ENCODE measurements at regions not wholly inside any gene's neighbourhood (a gene's known extent, or its start where the extent isn't known, plus 50 kb on each side); places are given as distances from the start of the nearest gene placed in this dataset.

DNA sequence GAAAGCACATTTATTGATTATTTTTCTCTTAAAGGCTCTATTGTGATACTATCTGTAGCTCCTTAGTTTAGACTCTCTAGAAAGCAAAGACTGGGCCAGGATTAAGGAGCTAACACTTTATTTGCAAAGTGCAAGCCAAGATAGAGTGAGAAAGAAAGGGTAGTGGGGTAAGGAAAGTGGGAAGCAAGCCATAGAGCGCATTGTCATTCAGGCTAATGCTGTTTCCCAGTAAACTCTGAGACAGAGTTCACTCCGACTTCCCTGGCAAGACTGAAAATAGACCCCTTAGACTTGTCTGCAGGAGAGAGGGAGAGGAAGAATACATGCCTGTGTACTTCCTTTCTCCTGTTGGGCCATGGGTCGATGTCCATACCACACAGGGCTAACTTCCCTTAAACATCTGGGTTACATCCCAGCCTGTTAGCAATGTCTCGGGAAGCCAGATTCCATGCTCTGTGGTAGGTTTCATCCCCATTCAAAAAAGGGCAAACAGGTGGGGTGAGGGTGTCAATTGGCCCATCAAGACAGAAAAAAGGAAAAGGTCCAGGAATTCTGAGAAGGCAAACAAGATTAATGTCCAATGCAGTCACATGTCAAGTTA, 875.8 kb upstream of the CELF2 start:
- DNase-seq: no peak
- intact Hi-C loops (cut with DNase I): no loop called here

DNA sequence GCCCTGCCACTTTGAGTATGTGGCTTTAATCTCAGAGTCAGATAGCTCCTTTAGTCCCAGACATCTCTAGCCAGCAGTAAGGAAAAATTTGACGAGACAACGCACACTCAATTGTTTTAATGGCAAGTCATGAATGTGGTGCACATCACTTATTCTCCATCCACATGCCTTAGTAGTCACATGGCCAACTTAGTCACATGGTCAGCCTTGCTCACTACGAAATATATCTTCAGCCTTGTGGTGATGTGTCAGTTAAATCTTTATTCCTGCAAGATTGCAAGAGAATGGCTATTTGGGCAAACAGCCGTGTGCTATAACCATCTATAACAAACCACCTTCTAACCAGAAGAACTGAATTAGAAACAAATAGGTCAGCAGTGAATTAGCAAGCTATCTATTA, 871.1 kb upstream of the CELF2 start:
- DNase-seq: no peak
- intact Hi-C loops (cut with DNase I): no loop called here

DNA sequence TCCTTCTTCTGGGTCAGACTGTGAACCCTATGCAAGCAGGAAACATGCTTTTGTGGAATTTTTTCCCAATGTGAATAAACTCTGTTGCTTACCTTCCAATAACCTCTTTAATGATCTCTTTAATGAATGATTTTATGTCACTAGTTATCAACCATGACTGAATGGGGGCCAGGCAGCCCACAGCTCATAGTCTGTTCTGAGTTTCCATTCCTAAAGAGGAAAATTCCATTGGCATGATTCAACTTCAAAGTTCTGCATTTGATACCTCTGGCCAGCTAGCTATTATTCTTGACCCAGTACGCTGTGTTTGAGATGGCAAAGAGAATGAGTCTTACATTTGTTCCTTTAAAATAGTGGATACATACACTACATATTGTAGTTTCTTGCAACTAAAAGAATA, 867.8 kb upstream of the CELF2 start:
- DNase-seq: no peak
- intact Hi-C loops (cut with DNase I): no loop called here

DNA sequence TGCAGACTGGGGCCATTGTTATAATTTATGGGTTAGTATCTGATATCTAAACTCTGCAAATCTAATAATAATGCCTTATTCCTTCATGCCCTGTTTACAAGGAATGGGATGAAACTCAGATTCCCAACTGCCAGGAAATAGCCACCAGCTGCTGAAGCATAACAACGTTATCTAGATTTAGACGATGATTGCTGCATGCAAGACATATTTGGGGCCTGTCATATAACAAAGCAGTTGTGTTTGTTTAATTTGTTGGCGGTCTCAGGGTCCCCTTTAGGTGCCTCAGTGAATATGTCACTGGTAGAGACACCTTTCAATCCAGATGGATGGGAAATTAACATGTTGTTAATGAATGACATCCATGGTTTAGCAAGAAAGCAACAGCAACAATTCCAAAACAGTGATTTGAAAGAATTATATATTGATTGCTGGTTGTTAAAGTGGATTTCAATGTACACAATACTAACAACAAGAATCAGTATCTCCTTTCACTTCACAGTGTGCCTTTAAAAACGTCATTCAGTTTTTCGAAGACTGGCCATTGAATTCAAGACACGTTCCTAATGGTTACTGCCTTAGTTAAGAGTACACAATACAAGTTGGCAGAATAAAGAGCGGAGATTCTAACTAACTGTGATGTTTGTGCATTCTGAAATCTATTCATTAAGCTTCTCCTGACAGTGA, 860.6 kb upstream of the CELF2 start:
- intact Hi-C loops (cut with DNase I): no loop called here
- no peak for DNase-seq

DNA sequence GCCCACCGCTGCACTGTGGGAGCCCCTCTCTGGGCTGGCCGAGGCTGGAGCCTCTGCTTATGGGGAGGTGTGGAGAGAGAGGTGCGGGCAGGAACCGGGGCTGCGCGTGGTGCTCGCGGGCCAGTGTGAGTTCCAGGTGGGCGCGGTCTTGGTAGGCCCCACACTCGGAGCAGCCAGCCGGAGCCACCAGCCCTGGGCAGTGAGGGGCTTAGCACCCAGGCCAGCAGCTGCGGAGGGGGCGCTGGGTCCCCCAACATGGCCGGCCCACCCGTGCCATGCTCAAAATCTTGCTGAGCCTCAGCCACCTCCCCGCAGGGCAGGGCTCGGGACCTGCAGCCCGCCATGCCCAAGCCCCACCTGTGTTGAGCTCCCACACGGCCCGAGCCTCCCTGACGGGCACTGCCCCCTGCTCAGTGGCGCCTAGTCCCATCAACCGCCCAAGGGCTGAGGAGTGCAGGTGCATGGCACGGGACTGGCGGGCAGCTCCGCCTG, 856.8 kb upstream of the CELF2 start:
- intact Hi-C loops (cut with DNase I): no loop called here
- DNase-seq: peak in 4 of 10 donors; percentile 26 to 75 (median 62)

DNA sequence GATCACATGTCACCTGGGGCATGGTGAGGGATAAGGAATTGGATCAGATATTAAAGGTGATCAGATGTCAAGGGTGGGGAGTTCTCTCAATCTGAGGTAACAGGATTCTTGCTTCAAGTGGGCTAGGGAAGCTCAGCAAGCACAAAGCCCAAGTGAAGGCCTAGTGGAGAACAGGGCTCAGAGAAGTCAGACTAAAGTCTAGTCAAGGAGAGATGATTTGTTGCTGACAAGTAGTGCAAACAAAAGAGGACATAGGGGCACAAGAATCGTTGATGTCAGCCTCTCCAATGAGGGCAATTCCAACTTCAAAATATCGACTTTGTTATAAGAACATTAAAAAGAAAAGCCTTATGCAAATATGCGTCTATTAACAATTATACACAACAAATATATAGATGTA, 852.8 kb upstream of the CELF2 start:
- intact Hi-C loops (cut with DNase I): no loop called here
- DNase-seq: no peak

DNA sequence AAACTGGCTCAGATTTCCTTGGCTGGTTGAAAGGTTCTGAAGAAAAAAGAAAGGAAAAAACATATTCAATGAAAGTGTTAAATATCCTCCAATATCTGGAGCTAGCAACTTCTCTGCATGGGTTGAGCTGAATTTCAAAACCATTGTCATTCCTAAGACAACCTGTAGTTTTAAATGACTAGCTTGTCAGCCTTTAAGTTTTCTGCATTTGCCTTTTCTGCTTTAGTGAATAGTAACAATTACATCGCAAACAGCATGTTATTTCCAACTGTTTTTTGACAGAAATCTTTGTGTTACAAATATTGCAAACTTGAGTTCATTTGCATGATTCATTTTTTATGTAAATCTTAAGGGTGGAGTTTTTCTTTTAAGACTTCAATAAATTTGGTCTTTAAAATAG, 852.3 kb upstream of the CELF2 start:
- intact Hi-C loops (cut with DNase I): no loop called here

DNA sequence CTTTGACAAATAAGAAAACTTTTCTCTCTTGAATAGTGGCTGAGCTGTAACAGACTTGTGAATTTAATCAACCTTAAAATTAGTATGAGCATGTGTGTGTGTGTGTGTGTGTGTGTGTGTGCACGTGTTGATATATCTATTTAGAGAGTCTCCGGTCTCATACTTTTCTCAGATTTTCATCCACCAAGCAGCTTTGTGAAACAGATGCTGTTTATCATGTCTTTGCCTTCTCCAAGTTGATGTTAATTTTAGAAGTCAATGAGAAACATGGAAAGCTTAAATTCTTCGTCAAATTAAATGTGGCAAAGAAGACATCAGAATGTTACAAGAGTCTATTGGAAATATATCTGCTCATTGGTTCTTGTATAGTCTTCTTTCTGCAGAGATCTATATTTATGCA, 839.2 kb upstream of the CELF2 start:
- intact Hi-C loops (cut with DNase I): no loop called here
- DNase-seq: no peak

More for the DNA sequence above, 852.3 kb upstream of the CELF2 start:
- no peak for DNase-seq

DNA sequence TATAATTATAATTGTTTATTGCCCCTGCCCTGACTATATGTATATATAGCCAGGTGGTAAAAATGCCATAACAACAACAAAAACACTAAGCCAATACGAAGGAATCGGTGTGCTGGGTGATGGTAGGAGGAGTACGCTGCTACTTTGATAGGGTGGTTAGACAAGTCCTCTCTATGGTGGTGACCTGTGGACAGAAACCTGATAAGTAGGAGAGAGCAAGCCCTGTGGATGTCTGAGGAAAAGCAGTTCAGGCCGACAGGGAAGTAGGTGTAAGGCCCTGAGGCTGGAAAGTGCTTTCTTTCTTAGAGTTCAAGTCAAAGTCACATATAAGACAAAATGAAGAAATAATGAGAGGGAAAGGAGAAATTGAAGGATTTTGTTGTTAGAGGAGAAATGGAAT, 823.8 kb upstream of the CELF2 start:
- DNase-seq: no peak
- intact Hi-C loops (cut with DNase I): no loop called here

DNA sequence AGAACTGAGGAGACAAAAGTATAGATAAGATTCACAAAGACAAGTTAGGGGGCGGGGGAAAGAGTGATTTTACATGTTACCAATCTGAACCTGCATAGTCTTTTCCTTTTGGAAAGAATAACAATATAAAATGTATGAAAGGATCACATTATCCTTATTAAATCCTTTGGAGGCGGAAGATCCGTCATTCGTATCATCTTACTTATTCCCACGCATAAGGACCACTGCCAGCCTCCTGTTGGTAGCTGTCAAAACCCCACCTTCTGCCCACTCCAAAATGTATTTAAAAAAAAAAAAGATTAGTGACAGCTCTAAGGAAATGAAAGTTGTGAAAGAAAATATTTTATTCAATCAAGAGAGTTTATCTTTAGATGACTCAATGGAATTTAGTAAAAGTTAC, 821.0 kb upstream of the CELF2 start:
- no peak for DNase-seq
- intact Hi-C loops (cut with DNase I): no loop called here

DNA sequence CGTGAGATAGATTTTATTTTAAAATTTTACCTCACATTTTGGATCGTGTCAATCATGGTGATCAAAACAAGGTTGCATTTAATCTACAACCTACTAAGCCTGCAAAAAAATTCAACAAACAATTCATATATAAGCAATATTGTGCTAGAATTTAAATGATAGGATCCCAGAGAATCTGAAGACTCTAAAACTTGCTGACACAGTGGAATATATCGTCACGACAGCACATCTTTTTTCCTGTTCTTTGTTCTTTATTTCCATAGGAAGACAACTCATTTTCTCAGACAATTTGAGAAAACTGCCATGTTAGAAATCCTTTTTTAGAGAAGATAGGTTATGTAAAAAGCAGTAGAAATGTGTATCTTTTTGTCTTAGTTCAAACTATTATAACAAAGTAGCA, 820.2 kb upstream of the CELF2 start:
- DNase-seq: no peak
- intact Hi-C loops (cut with DNase I): no loop called here

DNA sequence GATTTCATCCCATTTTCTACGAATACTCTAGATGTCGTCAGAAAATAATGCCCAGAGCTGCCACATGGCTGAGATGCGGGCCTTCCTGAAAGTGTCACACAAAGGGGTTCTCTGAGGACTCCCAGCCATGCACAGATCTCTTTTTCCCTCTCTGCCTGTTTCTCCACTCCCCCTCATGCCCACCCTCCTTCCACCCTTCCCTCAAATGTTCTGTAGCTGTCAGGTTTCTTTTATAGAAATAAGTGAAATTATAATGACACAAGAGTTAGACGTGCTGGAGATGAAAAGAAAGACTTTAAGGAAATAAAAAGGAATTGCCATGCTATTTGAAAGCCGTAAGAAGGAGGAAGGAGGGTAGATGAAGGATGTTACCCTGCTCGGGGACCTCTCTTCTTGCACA, 819.3 kb upstream of the CELF2 start:
- DNase-seq: peak in 1 of 10 donors; percentile 39
- intact Hi-C loops (cut with DNase I): no loop called here

DNA sequence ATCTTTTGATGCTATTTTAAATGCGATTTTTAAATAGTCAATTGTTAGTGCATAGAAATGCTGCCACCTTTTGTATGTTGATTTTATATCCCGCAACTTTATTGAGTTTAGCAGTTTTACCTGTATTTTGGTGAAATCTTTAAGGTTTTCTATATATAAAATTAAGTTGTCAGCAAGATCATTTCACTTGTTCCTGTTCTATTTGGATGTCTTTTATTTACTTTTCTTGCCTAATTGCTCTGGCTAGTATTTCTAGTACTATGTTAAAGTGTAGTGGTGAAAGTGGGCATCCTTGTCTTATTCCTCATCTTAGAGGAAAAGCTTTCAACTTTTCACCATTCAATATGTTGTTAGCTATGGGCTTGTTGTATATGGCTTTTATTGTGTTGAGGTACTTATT, 813.3 kb upstream of the CELF2 start:
- no peak for DNase-seq
- intact Hi-C loops (cut with DNase I): no loop called here

DNA sequence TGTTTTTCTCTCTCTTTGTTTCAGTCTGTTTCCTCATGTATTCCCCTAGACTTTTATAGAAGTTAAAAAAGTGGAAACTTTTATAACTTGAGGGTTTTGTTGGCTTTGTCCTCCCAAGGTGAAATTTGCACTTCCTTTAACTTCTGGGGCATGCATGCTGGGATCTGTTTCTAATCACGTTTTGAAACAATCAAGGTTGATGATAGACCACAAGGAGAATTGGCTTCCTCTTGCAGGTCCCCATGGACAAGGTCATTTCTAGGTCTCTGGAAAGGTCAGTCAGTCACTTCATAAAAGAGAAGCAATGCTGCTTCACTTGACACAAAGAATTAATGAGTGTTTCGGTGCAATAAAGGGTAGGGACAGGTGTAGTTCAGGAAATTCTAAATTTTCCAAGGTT, 811.8 kb upstream of the CELF2 start:
- intact Hi-C loops (cut with DNase I): no loop called here
- DNase-seq: no peak

DNA sequence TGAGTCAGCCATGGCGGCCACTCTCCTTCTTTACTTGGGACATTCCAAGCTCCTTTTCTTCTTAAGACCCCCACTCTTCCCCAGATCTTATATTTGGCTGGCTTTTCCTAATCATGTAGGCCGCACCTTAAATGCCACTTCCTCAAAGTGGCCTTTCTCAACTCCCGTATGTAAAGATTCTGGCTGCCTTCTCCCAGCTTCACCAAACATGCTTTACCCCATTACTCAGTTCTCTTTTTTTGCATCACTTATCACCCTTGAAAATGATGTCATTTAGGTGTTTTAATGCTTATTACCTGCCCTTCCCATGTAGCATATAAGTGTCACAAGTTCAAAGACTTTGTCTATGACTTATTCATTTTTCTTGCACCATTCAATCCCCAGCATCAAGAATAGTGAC, 810.1 kb upstream of the CELF2 start:
- intact Hi-C loops (cut with DNase I): no loop called here
- no peak for DNase-seq

DNA sequence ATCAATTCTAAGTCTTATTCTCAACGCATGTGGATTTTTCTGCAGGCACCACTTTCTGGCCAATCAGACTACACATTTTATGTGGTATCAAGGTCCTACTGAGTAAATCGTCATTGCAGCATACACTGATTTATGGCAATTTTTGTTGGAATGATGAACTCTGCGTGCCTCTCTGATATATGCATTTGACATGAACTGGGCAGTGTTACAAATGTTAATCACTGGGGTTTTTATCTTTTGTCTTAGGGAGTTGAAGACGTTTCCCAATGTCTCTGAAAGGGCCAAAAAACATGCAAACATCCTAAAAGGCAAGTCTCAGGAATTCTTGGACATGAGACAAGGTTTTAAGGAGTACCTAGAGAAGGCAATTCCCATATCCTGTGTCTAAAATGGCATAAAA, 809.5 kb upstream of the CELF2 start:
- no peak for DNase-seq
- intact Hi-C loops (cut with DNase I): no loop called here

DNA sequence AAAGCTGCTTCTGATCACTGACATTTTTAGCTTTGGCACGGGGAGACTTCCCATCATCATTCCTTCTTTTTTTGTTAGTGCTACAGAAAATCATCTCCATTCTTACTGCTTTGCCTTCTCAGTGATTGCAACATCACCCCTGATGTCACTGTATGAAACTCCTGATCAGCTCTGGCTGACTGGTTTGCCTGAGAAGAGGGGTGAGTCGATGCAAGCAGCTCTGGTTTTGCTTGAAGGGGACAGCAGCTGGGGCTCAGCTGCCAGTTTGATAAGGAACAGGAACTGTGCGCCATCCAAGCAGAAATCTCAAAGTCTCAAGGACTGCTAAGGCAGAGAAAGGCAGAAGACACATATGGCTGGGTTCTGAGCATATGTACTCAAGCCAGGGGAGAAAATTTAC, 808.5 kb upstream of the CELF2 start:
- intact Hi-C loops (cut with DNase I): no loop called here
- DNase-seq: peak in 8 of 10 donors; percentile 13 to 92 (median 50)

DNA sequence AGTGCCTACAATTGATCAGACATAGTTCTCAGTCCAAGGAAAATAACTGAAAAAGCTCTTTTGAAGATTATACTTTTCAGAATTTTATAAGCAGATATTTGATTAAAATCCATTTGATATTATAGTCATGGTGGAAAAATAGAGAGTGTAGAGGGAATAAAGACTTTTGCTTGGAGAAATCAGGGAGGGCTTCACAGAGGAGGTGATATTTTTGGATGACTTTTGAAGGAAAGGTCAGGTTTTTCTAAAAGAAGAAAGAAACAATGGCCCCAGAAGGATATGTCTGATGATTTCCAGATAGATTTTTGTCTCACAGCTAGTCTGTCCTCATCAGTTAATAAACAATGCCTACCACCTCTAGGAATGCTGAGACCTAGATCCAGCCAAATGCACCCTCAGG, 806.3 kb upstream of the CELF2 start:
- intact Hi-C loops (cut with DNase I): no loop called here
- DNase-seq: no peak

DNA sequence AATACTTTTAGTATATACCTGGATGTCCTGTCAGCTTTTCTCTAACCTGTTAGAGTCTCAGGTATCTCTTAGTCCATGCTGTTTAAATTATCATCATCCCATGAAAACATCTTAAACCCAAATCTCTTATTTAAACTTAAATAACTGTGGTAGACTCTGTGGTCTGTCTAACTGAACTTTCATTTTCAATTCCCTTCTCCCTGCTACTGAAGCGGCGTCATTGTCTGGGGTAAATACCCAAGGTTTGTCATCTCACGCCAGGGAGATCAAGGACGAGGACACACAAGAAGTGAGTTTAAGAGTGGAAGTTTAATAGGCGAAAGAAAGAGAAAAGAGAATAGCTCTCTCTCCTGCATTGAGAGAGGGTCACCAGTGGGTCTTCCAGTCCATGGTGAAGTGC, 804.4 kb upstream of the CELF2 start:
- intact Hi-C loops (cut with DNase I): no loop called here

DNA sequence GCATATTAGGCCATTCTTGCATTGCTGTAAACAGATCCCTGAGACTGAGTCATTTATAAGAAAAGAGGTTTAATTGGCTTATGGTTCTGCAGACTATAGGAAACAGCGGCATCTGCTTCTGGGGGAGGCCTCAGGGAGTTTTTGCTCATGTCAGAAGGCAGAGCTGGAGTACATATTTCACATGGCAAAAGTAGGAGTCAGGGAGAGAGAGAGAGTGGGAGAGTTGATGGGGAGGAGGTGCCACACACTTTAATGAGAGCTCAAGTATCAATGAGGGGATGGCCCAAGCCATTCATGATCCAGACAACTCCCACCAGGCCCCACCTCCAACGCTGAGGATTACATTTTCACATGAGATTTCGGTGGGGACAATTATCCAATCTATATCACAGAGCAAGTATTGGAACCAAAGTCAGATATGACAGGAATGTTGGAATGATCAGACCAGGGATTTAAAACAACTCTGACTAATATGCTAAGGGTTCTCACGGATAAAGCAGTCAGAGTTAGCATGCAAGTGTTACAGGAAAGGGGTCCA, 795.3 kb upstream of the CELF2 start:
- no peak for DNase-seq
- intact Hi-C loops (cut with DNase I): no loop called here

More for the DNA sequence above, 804.4 kb upstream of the CELF2 start:
- no peak for DNase-seq

DNA sequence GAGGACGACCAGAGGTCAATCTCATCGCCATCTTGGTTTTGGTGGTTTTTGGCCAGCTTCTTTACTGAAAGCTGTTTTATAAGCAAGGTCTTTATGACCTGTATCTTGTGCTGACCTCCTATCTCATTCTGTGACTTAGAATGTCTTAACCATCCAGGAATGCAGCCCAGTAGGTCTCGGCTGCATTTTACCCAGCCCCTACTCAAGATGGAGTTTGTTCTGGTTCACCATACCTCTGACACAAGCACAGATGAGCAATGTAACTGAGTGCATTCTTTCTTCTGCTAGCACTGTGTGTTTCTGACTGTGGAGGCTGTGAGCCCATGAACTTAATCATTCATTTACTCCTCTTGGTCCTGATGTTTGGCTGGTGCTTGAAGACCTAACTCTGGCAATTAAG, 794.5 kb upstream of the CELF2 start:
- intact Hi-C loops (cut with DNase I): no loop called here
- no peak for DNase-seq

DNA sequence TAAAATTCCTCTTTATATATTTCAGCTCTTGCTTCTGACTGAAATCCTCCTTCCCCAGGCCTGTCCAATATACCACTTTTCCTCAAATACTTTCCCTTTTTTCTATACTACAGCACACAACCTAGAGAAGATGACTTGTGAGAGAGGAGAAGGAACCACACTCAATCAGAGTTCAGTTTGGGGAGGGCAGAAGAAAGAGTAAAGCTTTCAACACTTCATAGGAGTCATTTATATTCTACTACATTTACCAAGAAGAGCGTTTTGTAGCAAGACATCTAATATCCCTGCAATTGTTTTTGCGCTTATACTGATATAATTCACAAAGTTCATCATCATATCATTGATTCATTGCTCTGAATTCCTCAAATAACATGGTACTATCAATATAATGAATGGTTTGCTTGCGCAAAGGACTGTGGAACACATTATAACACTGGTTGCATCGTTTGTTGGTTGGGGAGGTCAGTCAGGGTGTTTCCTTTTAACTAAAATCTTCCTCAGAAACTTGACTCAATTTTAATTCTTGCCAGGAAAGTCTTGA, 792.5 kb upstream of the CELF2 start:
- intact Hi-C loops (cut with DNase I): no loop called here
- DNase-seq: no peak

Measured in posterior cingulate gyrus (tissue), 11 donors.